Liver (tissue), 3 donors: ENCODE measurements at regions not wholly inside any gene's neighbourhood (a gene's known extent, or its start where the extent isn't known, plus 50 kb on each side); places are given as distances from the start of the nearest gene placed in this dataset.

Experiments used
- CTCF ChIP-seq: fragments of 150-350 bp; IDR thresholded peaks from 2 replicates; pipeline ENCODE4 v1.5.1; 2017; ENCODE audit warnings: improper control_type of control experiment, low read depth, low read length; ENCODE audit not compliant: missing input control
- FOXA2 ChIP-seq: IDR thresholded peaks from 2 replicates; pipeline ENCODE4 v1.6.1; 2016; ENCODE audit warnings: antibody characterized with exemption
- JUND ChIP-seq, 2 donors: IDR thresholded peaks; 2 replicates each; pipeline ENCODE4 v1.6.1; 2016; ENCODE audit warnings: antibody characterized with exemption in 2 of 2
- MAX ChIP-seq: IDR thresholded peaks from 2 replicates; pipeline ENCODE4 v1.6.1; 2016; ENCODE audit warnings: antibody characterized with exemption
- TAF1 ChIP-seq: conservative IDR thresholded peaks from 2 replicates; pipeline ENCODE4 v1.6.1; 2016; ENCODE audit warnings: antibody characterized with exemption, mild to moderate bottlenecking
- donor health status: healthy.
- donor health status: healthy.

GRCh38 chr10:20958764-20959163, 61.7 kb upstream of the NEBL start:
- TF ChIP-seq JUND (IDR thresholded peaks at IDR 0.05) (no peak), CTCF (no peak), FOXA2 (no peak), TAF1 (no peak), MAX (no peak)
